ENCODE measurements at regions not wholly inside any gene's neighbourhood (a gene's known extent, or its start where the extent isn't known, plus 50 kb on each side); places are given as distances from the start of the nearest gene placed in this dataset.

GRCh38 chr22:49689255-49689770 lies 138.4 kb downstream of the BRD1 start:
- ATAC-seq = no peak
- no peak for TF ChIP-seq CTCF (IDR thresholded peaks at IDR 0.05)
- Histone ChIP-seq H3K27ac (no peak overlapping the region), H3K27me3 (ENCODE audit: insufficient read depth in 3 of 3, low read length in 2 of 3) (peaks cover 0 to 11% (median 10%) of the 10 kb centered on the region in 3 donors), H3K4me3 (no peak overlapping the region), H3K9me3 (no peaks in the 10 kb centered on the region), H3K4me1 (no peaks in the 10 kb centered on the region), H3K36me3 (ENCODE audit: insufficient read depth in 1 of 2, low read depth in 1 of 2) (no peaks in the 10 kb centered on the region)
- intact Hi-C loops (cut with DNase I) = no loop called here
- DNase-seq = no peak
- 82 to 87% (median 85%) methylated on average over 5 of the region's 5 CpGs for whole genome bisulfite sequencing, 3 donors

- Histone ChIP-seq H3K4me3 (no peak overlapping the region), H3K36me3 (ENCODE audit: insufficient read depth in 1 of 2, low read depth in 1 of 2) (no peaks in the 10 kb centered on the region), H3K9me3 (no peaks in the 10 kb centered on the region), H3K27me3 (ENCODE audit: insufficient read depth in 3 of 3, low read length in 2 of 3) (peaks cover 0 to 11% (median 10%) of the 10 kb centered on the region in 3 donors), H3K27ac (no peak overlapping the region), H3K4me1 (no peaks in the 10 kb centered on the region)
- TF ChIP-seq CTCF (IDR thresholded peaks at IDR 0.05) = no peak
- intact Hi-C loops (cut with DNase I) = no loop called here
- ATAC-seq (no peak), DNase-seq (no peak)
- 53 to 62% (median 58%) methylated on average over 20 of the region's 20 CpGs for WGBS, 3 donors
Measured at GRCh38 chr22:49688516-49689254, 139.0 kb downstream of the BRD1 start.

GRCh38 chr22:49687786-49688515 lies 139.7 kb downstream of the BRD1 start:
- intact Hi-C loops (cut with DNase I) = no loop called here
- no peaks in the 10 kb centered on the region for H3K36me3 ChIP-seq (ENCODE audit: insufficient read depth in 1 of 2, low read depth in 1 of 2)
- no peak overlapping the region for H3K4me3 ChIP-seq
- H3K27ac ChIP-seq = no peak overlapping the region
- ATAC-seq (no peak), DNase-seq (no peak)
- WGBS, 3 donors = 68 to 71% (median 68%) methylated on average over 24 of the region's 24 CpGs
- no peaks in the 10 kb centered on the region for H3K9me3 ChIP-seq
- TF ChIP-seq CTCF (IDR thresholded peaks at IDR 0.05) = no peak
- H3K4me1 ChIP-seq = no peaks in the 10 kb centered on the region
- H3K27me3 ChIP-seq (ENCODE audit: insufficient read depth in 3 of 3, low read length in 2 of 3) = peaks cover 0 to 11% (median 10%) of the 10 kb centered on the region in 3 donors

- no peaks in the 10 kb centered on the region for H3K36me3 ChIP-seq (ENCODE audit: insufficient read depth in 1 of 2, low read depth in 1 of 2)
- H3K27me3 ChIP-seq (ENCODE audit: insufficient read depth in 3 of 3, low read length in 2 of 3) = peaks cover 0 to 11% (median 11%) of the 10 kb centered on the region in 3 donors
- no peaks in the 10 kb centered on the region for H3K4me1 ChIP-seq
- 33 to 53% (median 42%) methylated on average over 2 to 3 of the region's 3 CpGs for WGBS, 3 donors
- ATAC-seq = no peak
- TF ChIP-seq CTCF (IDR thresholded peaks at IDR 0.05) = no peak
- DNase-seq = no peak
- H3K9me3 ChIP-seq = no peaks in the 10 kb centered on the region
- no peak overlapping the region for H3K4me3 ChIP-seq
- H3K27ac ChIP-seq = no peak overlapping the region
- intact Hi-C loops (cut with DNase I) = no loop called here
Measured at GRCh38 chr22:49687333-49687732, 140.3 kb downstream of the BRD1 start.

Data from psoas muscle (tissue), 7 donors.